Activated T-cell treated with anti-CD3 and anti-CD28 coated beads for 48 hours (primary cell): ENCODE measurements at regions not wholly inside any gene's neighbourhood (a gene's known extent, or its start where the extent isn't known, plus 50 kb on each side); places are given as distances from the start of the nearest gene placed in this dataset.

Experiments used
- DNase-seq: peaks from one replicate; pipeline ENCODE4 v3.0.0-alpha.2; 2020; ENCODE audit warnings: low read depth

- no peak for DNase-seq
These were observed 59.7 kb upstream of the LMO1 start for GRCh38 chr11:8323161-8323935.

DNA sequence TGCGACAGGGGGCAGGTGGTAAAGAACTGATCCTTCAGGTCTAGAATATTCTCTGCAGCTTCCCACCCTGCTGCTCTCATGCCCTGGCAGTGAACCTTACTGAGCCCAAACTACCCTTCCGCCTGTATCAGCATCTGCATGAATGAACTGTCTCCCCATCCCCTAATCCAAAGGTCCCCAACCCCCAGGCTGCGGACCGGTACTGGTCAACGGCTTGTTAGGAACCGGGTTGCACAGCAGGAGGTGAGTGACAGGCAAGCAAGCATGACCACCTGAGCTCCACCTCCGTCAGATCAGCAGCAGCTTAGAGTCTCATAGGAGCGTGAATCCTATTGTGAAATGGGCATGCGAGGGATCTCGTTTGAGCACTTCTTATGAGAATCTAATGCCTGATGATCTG is 58.2 kb upstream of the LMO1 start:
- DNase-seq = no peak

- DNase-seq = no peak
These were observed 56.4 kb upstream of the LMO1 start for GRCh38 chr11:8320076-8320475.

DNA sequence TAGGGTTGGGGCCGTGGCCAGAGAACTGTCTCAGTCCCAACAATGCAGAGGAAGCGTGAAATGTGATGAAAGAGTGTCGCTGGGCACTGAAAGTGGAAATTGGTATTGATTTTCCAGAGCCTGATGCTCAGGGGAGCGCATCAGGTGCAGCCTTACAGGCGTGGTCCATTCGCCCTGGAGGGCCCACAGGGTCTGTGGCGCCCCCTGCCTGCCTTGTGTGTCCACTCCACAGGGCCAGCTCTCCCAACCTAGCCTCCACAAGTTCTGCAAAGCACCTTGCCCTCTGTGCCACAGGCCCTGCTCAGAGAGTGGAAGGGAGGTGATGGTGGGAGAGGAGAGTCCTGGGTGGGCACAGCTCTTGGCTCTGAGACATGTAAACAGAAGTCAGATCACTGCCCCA is 54.9 kb upstream of the LMO1 start:
- DNase-seq = no peak

- DNase-seq = no peak
These were observed 53.5 kb upstream of the LMO1 start for GRCh38 chr11:8317159-8317558.

GRCh38 chr11:8315954-8316353 is 52.3 kb upstream of the LMO1 start:
- no peak for DNase-seq

DNA sequence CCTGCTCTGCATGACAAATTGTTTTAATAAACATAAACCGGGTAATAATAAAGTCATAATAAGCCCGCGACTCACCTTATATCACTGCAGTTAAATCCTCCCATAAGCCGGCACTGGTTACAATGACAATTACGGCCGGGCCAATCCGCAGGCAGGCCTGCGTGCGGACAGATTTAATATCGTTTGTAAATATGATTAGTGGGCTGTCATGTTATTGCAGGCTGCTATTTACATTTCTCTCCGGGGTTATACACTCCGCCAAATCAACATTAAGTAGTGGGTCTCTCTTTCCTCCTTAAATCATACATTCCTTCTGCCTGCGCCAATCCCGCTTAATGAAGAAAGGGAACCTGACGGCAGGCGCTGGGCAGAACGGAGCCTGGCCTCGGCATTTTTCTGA is 51.8 kb upstream of the LMO1 start:
- DNase-seq = no peak

DNA sequence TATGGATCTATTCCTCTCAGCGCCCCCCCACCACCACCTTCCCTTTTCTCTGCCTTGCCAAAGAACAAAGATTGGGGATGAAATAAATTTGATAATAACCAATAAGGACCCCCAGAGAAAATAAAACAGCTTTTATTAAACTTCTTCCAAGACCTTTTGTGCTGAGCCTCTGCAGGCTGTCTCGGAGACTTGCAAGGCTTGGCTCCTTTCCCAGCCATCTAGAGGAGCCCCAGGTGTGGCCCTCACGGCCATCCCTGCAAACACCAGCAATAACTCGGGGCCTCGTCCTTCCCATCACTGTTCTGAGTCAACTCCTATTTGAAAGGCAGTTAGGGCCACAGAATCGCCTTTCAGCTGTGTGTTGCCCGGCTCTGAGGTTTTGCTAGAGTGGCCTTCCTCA is 51.2 kb upstream of the LMO1 start:
- no peak for DNase-seq

- no peak for DNase-seq
These were observed 49.9 kb upstream of the LMO1 start for GRCh38 chr11:8313504-8314090.
